ENCODE measurements at regions not wholly inside any gene's neighbourhood (a gene's known extent, or its start where the extent isn't known, plus 50 kb on each side); places are given as distances from the start of the nearest gene placed in this dataset.

DNA sequence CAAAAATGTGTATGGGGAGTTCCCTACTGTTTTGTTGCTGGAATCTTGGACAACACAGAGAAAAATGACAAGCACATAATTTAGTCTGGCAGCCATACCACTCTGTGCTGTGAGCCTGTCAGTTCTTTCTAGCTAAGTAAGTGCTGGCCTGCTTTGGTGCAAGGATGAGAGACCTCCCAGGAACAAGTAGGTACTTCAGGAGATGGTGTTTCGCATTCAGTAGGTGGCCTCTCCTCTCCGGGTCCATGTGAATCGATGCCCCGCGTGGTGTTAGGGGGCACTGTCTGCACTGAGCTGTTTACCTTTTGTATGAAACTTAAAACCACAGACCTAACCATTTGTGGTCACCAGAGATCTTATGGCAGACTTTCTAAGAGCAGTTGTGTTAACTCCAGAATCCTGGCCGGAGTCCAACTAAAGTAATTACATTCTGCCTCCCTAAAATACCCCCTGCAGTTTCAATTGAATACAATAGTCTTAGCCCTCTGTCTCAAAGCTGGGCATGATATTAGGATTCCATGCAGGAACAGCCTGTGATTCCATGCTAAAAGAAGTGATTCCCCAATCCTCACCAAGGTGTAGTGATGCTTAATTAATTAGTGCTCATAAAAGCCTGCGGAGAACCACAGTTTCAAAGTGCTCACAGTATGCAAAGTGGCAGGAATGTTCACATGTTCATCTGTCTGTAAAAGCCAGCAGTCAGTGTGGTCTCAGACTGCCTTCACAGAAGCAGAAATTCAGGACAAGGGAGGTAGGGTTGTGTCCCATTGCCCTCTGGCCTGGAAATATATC lies 64.2 kb downstream of the LLPH start:
- no peak for DNase-seq (ENCODE audit: low spot score)

DNA sequence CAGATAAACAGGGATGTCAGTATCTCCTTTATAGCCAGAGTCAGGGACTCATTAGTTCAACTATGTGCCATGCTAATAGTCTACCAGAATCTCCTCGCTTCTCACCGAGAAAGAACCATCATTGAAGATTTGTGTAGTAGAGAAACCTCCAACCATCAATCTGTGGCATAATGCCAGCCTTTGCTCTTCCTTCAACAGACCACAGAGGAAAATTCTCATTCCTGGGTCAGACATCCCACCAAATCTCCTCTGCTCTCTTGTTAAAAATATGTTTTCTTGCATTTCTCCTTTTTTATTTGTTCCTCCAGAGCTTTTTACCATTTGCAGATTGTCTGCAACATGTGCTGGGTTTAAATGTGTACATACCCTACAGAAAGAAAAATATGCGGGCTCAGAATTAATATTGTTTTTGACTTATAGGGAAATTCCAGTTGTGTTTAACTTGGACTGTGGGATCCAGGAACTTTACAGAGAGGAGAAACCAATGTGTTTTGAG lies 64.9 kb downstream of the LLPH start:
- no peak for DNase-seq (ENCODE audit: low spot score)

DNA sequence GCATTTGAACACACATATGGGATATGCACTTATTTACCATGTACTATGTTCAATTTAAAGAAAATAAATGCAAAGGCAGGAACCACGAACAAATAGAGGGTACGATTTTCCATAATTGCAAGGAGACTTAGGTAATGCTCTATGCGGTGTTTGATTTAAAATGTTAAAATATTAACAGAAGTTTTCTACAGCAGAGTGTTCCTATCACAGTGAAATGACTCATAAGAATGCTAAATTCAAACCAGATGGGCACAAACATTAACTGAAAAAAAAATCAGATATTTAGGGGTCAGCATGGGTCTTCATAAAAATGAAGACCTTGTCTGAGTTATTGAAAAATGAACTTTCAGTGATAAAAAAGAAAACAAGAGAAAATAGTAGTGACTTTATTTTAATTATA lies 65.4 kb downstream of the LLPH start:
- peak; percentile 24 for DNase-seq (ENCODE audit: low spot score)

DNA sequence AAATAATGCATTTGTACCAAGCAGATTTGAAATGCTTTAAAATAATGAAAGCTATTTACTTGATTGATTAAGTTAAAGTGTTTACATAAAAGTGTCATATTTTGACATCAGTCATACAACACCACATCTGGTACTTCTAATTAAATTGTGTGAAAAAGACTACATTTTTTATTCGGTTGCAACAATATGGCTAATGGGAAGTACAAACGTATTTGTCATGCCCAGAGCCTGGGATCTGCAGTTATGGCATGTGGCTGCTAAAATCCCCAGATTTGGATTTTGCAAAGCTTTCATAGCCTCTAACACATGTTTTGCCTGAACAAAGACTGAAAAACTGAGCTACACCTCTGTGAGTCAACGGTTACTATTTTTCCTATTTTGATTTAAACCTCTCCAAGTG lies 66.6 kb downstream of the LLPH start:
- no peak for DNase-seq (ENCODE audit: low spot score)

DNA sequence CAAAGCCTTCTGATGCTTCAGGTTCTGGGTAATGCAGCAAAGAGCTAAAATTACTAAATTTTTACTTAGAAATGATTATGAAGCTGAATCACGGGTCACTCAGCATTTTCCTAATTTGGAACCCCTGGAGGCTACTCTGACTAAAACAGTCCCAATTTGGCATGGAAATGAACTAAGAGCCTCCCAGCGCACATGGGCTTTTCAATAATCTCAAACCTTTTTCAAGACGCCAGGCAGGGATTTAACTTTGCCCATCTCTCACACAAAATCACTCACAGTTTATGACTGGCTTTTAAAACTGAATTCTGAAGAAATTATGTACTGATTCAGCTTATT lies 68.3 kb downstream of the LLPH start:
- no peak for DNase-seq (ENCODE audit: low spot score)

DNA sequence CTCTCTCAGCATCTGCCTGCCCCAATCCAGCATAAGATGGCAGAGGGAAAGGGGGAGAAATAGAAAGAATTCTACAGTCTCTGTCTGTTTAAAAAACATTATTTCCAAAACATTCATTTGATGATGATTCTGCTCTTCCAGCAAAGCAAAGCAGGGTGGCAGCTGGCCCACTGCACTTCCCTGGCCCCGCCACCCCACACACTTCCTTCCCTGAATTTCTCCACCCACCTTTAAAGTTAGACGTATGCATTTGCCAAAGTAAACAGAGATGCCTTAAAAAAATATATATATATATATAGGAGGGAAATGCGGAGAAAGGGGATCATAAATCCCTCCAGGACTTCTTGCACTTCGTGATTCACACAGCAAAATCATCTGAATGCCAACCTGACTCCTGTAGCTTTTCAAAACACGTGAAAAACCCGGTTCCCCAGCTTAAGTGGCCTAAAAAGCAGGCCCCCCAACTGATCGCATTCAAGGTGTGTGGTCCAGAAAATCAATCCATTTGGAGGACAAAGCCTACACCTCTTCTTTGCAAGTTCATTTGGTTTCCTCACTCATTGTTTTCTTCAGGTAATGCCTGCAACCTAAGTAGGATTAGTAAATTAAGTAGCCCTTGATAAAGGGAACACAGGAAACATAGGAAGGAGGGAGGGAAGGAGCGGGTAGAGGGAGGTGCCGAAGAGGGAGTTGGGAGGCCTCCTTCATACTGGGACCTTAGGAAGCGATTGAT lies 68.8 kb downstream of the LLPH start:
- DNase-seq (ENCODE audit: low spot score), result no peak

DNA sequence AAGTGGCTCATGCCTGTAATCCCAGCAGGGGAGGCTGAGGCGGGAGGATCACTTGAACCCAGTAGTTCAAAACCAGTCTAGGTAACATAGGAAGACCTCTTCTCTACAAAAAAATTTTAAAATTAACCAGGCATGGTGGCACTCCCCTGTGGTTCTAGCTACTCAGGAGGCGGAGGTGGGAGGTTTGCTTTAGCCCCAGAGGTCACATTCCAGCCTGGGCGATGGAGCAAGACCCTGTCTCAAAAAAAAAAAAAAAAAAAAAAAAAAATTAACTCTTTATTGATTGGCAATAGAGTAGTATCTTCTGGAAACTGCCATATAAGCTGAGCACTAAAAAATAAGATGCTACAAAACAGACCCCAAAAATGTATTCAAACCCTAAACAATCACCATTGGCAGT lies 69.5 kb downstream of the LLPH start:
- no peak for DNase-seq (ENCODE audit: low spot score)

DNA sequence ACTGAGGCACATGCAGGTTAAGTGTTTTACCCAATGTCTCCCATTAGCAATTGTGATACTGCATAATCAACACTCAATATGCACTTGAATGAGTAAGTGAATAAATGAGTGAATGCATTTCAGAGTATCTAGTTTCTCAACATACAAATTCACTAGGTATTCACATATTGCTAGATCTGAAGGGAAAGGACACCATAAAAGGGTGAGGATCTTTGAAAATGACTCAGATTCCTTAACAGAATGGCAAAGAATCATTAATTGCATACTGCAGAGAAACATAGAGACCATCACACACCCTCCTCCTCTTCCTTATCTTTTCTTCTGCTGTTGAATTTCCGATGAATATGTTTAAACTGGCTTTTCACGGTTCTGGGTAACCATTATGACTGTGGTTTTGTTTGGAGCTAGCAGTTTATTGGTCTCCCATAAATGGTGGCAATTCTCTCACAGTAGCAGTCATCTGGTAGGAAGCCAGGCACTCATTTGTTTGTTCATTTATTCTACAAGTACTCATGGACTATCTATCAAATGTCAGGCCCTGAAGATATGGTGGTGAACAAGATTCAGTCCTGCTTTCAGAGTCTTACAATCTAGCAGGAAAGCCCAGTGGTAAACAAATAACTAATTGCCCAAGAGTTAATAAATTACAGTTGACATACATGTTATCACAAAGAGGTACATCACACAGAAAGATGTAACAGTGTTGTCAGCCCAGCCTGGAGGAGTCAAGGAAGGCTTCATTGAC lies 70.2 kb downstream of the LLPH start:
- no peak for DNase-seq (ENCODE audit: low spot score)

DNA sequence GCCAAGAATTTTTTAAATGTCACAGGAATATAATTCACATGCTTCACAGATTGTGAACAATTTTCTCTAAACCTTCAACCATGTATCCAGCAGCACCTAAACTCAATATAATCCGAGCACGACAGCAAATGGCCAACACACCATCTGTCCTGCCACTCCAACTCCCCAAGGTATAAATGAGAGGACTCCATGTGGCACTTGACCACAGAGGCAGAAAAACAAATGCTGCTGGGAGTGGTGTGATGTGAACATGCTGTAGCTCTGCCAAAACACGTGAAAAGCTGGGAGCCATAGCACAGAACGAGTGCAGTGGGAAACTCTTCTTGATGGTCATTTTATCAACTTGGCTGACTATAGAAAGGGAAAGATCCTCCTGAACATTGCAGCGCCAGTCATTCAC lies 70.9 kb downstream of the LLPH start:
- DNase-seq (ENCODE audit: low spot score), result no peak

DNA sequence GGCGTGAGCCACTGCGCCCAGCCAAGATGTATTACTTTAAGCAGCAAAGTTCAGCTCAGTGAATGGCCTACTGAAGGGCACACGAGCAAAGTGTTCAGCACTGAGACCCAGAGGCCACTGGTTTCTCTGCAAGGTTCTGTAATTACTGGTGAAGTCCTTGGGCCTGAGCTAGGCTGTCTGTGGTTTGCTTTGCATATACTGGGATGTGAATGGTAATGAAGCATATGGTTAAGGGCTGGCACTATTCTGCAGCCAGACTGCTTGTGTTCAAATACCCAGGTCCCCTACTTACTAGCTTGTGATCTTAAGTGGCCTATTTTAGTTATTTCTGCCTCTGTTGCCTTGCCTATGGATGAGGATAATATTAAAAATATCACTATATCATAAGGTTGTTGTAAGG lies 72.0 kb downstream of the LLPH start:
- no peak for DNase-seq (ENCODE audit: low spot score)

DNA sequence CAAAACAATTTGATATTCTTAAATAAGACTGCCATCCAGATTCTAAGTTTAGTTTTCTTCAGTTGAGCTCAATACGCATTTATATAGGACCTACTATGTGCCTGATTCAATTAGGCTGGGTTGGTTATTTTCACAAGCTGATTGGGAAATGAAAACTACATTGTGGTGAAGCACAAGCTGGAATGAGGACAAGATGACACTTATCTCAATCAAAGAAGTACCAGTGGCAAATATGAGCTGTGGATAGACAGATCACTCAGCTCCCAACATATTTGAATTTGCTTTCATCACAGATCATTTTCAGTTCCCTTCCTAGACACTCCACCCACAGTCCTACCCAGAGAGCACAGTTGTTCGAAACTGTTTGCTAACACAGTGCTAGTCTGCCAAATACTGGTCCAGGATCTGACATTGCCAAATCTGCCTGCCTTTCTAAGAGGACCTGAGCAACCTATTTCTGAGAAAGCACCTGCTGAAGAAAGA lies 74.7 kb downstream of the LLPH start:
- peak; percentile 24 for DNase-seq (ENCODE audit: low spot score)

DNA sequence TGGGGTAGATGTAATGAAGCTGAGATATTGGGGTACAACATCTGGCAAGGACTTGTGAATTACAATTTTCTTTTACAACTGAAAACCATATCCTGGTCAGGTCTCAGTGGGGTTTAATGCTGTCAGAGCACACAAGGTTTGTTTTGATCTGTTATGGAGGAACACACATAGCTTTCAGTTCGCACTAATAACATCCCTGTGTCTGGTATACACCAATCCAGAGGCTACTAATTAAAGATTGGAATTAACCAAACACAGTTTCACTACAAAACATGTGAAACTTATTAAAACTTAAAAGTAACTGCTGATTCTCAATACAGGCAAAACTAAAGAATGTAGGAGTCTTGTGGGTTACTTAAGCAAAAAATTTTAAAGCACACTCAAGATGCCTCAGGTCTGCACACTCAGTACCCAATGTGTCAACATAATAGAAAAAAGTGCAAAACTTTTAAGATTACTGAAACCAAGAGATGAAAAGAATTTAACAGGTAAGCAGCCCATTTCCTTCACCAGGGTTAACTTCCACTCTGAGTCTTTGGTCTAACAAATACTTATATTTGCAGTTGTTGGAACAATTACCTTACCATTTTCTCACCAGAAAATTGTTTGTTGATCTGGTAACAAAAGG lies 77.4 kb downstream of the LLPH start:
- DNase-seq (ENCODE audit: low spot score), result no peak

DNA sequence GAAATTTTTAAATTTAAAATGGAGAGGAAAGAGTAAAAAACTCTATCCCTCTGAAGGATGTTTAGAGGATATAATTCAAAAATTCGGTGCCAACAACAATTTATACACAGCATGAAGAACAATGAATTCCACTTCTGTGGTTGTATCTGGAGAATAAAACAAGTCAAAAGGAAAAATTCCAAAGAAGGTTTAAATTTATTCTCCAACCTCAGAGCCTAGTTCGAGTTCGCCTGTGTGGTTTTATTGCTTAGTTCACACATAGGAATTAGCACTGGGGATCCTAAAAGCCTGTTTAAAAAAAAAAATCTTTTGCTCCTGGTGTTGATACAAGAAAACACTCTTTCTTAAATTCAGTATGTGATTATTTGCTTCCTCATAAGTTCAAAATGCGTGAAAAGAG lies 79.2 kb downstream of the LLPH start:
- DNase-seq (ENCODE audit: low spot score), result no peak

DNA sequence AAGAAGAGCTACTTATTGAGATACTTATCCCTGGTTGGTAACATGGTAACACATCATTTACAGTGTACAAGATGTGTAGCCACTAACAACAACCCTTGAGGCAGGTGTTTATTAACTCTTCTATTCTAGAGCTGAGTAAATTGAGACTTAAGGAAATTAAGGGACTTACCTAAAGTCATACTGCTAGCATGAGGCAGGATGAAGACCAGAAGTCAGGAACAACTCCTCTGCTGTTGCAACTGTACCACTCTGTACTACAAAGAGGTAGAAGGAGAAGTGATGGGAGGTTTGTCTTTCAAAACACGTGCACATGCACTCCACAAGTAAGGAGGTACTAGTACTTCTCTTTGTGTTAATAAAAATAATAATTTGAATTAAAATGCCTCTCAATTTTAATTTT lies 79.9 kb downstream of the LLPH start:
- no peak for DNase-seq (ENCODE audit: low spot score)

DNA sequence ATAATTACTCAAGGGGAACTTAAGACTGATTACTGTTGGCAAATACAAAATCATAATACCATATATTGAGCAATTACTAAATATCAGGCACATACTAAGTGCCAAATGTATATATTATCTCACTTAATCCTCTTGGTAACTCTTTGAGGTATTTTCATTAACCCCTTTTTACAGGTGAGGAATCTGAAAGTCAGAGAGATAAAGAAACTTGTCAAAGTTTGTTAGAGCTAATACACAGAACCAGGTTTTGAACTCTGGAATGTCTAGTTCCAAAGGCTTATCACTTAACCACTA lies 80.3 kb downstream of the LLPH start:
- no peak for DNase-seq (ENCODE audit: low spot score)

DNA sequence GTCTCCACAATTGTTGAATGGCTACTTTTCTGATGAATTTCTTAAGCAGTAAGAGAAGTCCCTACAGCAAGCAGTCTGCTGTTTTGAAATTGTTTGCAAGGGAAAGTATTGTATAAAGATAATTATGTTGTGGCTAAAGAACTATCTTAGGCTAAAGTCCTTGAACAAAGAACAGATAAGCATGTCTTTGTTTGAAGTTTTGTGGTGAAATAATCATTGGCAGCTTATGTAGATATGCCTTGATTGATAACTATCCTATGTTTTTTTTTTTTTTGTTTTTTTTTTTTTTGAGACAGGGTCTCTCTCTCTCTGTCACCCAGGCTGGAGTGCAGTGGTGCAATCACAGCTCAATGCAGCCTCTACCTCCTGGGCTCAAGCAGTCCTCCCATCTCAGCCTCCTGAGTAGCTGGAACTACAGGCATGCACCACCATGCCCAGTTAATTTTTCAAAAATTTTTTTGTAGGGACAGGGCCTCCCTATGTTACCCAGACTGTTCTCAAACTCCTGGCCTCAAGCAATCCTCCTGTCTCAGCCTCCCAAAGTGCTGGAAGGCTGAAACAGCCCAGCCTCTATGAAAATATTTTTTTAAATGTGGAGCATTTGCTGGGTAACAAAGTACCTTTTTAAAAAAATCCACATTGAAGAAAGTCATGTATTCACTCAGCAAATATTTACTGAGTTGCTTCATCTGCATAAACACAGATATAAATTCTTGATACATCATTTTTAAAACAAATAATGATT lies 80.8 kb downstream of the LLPH start:
- DNase-seq (ENCODE audit: low spot score), result no peak

DNA sequence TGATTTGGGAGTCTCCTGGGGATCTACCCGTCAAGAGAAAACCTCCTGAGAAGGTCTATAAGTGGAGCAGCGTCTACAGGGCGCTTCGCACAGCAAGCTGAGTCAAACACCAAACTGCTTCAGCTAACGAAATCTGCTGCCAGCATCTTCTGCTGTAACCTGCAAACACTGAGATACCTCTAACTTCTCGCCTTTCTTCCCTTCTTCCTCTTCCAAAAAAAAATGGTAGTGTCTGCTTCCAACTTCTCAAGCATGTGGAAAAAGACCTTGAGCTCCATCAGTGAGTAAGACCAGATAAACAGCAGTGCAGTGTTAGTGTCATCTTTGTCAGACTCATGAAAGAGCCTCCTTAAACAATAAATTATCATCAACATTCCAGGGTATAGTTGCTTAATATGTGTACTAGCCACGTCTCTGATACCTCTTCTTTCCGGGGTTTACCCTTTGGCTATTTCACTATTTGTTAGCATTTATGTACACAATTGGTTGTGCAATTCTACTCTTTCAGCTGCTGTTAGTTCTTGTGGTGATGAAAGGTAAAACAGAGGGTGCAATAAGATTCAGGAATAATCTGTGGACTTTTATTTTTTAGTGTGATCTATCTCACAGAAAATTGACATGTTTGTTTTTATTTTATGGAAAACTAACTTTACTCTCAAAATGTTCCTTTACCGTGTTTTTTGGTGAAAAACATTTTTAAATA lies 81.6 kb downstream of the LLPH start:
- DNase-seq (ENCODE audit: low spot score), result peak; percentile 11

DNA sequence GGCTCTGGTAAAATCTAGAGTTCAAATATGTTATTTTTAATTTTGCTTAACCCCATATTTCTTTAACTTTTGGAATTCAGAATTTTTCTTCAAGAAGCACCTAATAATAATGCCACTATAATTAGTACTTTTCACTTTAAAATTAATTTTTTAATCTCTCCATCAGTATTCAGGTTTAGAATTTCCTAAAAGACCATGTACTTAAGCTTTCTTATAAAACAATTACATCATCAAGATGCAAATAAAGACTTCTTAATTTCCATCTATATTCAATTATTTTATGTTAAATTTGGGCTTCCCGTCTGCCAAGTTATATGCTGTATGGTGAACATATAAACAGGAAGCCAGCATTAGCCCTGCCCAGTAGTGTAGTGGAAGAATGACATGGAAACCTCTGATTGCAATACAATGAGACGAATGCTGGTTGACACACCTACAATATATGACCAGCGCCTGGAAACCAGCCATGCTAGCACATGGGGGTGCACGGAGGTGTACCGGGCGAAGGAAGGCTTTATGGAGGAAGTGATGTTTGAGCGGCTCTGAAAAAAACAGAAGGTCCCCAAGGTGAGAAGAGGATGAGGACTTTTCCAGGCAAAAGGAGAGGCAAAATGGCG lies 82.2 kb downstream of the LLPH start:
- no peak for DNase-seq (ENCODE audit: low spot score)

DNA sequence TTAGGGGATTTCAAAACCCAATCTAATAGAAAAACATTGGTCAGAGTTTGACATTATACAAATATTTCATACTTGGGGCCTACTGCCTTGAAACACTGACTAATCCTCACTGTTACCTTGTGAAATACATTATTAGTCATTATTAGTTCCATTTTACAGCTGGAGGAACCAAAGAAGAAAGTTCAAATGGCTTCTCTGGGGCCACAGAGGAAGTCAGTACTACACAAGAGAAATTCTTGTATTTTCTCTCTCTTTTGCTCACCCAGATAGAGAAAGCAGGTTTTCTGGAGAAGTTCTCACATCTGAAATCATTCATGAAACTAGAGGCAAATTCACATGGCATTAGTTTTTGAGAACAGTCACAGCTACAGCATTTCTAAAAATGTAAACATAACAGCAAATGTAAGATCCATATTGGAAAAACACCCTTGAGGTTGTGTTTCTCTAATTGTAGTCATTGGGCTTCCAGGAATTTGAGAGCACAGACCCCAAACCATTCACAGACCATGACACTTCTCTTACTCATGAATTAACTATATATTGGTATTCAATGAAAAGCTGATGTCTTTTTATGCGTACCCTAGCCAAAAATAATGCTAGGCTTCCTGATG lies 83.0 kb downstream of the LLPH start:
- DNase-seq (ENCODE audit: low spot score), result peak; percentile 35

DNA sequence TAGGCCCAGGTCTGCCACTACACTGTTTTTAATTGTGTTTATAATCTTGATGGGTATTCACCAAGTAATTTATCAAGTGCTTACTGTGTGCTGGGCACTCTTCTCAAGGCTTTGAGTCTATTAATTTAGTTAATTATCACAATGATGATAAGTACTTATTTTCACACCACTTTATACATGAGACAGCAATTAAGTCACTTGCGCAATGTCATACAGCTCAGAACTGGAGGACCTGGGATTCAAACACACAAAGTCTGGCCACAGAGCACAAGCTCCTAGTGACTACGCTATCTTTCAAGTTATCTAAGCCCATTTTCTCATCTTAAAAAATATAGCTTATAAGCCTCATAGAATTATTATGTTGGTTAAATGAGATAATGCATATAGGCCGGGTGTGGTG lies 85.0 kb downstream of the LLPH start:
- no peak for DNase-seq (ENCODE audit: low spot score)
